ENCODE measurements at regions not wholly inside any gene's neighbourhood (a gene's known extent, or its start where the extent isn't known, plus 50 kb on each side); places are given as distances from the start of the nearest gene placed in this dataset.

DNA sequence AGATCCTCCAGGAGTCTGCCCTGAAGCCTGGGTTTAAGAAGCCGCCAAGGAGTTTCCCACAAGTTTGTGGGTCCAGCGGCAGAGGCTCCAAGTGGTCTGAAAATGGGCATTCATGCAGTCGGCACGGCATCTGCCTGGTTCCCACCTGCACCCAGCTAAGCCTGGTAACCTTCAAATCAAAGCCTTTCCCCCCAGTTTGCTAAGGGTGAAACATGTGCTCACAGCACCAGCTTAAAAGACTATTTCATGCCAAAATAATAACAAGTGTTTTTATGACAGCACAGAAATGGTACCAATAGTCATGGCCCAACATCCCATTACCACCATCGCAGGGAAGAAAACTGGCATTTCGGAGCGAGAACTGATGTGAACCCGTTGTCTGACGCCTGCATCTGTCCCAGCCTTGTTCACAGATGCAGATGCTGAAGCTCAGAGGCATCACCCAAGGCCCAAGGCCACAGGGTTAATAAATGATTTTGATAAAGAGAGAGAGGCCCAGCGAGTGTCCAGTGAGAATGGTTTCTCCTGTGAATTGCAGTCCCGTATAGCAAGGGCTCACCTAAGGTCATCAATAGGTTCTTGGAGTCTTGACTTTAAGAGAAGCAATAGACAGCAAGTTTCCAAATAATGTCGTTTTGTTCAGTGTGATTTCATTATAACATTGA lies 188.0 kb upstream of the TPM1 start:
- TF ChIP-seq, protein P1, sequence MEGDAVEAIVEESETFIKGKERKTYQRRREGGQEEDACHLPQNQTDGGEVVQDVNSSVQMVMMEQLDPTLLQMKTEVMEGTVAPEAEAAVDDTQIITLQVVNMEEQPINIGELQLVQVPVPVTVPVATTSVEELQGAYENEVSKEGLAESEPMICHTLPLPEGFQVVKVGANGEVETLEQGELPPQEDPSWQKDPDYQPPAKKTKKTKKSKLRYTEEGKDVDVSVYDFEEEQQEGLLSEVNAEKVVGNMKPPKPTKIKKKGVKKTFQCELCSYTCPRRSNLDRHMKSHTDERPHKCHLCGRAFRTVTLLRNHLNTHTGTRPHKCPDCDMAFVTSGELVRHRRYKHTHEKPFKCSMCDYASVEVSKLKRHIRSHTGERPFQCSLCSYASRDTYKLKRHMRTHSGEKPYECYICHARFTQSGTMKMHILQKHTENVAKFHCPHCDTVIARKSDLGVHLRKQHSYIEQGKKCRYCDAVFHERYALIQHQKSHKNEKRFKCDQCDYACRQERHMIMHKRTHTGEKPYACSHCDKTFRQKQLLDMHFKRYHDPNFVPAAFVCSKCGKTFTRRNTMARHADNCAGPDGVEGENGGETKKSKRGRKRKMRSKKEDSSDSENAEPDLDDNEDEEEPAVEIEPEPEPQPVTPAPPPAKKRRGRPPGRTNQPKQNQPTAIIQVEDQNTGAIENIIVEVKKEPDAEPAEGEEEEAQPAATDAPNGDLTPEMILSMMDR (IDR thresholded peaks at IDR 0.05; ENCODE audit: low read depth, low read length) = no peak
- TF ChIP-seq EZH2phosphoT487 (IDR thresholded peaks at IDR 0.05; ENCODE audit: low read depth) = no peak

All from OCI-LY3 (cell line).